Activated CD8-positive, alpha-beta memory T cell treated with anti-CD3 and anti-CD28 coated beads, Interleukin-2, amount 10 ng/mL, durations not matched to agents 7 days and 5 days (primary cell): ENCODE measurements at regions not wholly inside any gene's neighbourhood (a gene's known extent, or its start where the extent isn't known, plus 50 kb on each side); places are given as distances from the start of the nearest gene placed in this dataset.

Source experiments
- ATAC-seq: fragments of 150-1000 bp; cut with Tn5 transposase; one replicate; pipeline ENCODE4 v1.10.0; 2021; ENCODE audit warnings: moderate library complexity
- CTCF ChIA-PET: fragments of 350-600 bp; sonication (Branson Sonifier 250); formaldehyde crosslinking; loops from one replicate; lab custom pipeline; 2021; ENCODE audit warnings: antibody characterized with exemption; lab: Charles Lee
- DNase-seq: peaks from one replicate; pipeline ENCODE4 v3.0.0-alpha.2; 2020
- H3K27ac Mint-ChIP-seq: one replicate; pipeline ENCODE4 v1.8.0; 2021; ENCODE audit warnings: mild to moderate bottlenecking, mixed read lengths
- H3K27me3 Mint-ChIP-seq: one replicate; pipeline ENCODE4 v1.8.0; 2021; ENCODE audit warnings: mixed read lengths
- H3K36me3 Mint-ChIP-seq: one replicate; pipeline ENCODE4 v1.8.0; 2021; ENCODE audit warnings: mild to moderate bottlenecking, mixed read lengths
- H3K4me1 Mint-ChIP-seq: one replicate; pipeline ENCODE4 v1.8.0; 2021; ENCODE audit warnings: mixed read lengths
- H3K4me3 Mint-ChIP-seq: one replicate; pipeline ENCODE4 v1.8.0; 2021; ENCODE audit warnings: mild to moderate bottlenecking, moderate library complexity, mixed read lengths
- H3K9me3 Mint-ChIP-seq: one replicate; pipeline ENCODE4 v1.8.0; 2022; ENCODE audit warnings: low read depth, mixed read lengths

- no peaks in the 10 kb centered on the region for H3K27me3 Mint-ChIP-seq
- H3K4me3 Mint-ChIP-seq: no peak overlapping the region
- H3K36me3 Mint-ChIP-seq: peaks cover 4% of the 10 kb centered on the region
- DNase-seq (no peak), ATAC-seq (no peak)
- no peak overlapping the region for H3K27ac Mint-ChIP-seq
- H3K9me3 Mint-ChIP-seq: no peaks in the 10 kb centered on the region
- CTCF ChIA-PET: interaction anchor here (0.8 kb wide), 2 partner anchors 54 to 577 kb away, joined by 3 read pairs; no protein-coding TSS in a partner anchor
- peaks cover 20% of the 10 kb centered on the region for H3K4me1 Mint-ChIP-seq
Observed at GRCh38 chr3:177284383-177284881, 87.2 kb upstream of the TBL1XR1 start.

- no peak for ATAC-seq
- CTCF ChIA-PET: no interaction called here
- no peak for DNase-seq
- no peaks in the 10 kb centered on the region for H3K27me3 Mint-ChIP-seq
- H3K27ac Mint-ChIP-seq: no peak overlapping the region
- H3K4me1 Mint-ChIP-seq: peaks cover 15% of the 10 kb centered on the region
- peaks cover 1% of the 10 kb centered on the region for H3K36me3 Mint-ChIP-seq
- H3K4me3 Mint-ChIP-seq: no peak overlapping the region
- no peaks in the 10 kb centered on the region for H3K9me3 Mint-ChIP-seq
Observed at GRCh38 chr3:177286034-177286433, 88.8 kb upstream of the TBL1XR1 start.

- DNase-seq (no peak), ATAC-seq (no peak)
- Mint-ChIP-seq H3K36me3 (no peaks in the 10 kb centered on the region), H3K9me3 (no peaks in the 10 kb centered on the region), H3K4me1 (peaks cover 3% of the 10 kb centered on the region), H3K4me3 (no peak overlapping the region), H3K27me3 (no peaks in the 10 kb centered on the region), H3K27ac (no peak overlapping the region)
- CTCF ChIA-PET: no interaction called here
Observed at GRCh38 chr3:177287231-177287630, 89.9 kb upstream of the TBL1XR1 start.

- ATAC-seq: no peak
- CTCF ChIA-PET: no interaction called here
- Mint-ChIP-seq H3K9me3 (no peaks in the 10 kb centered on the region), H3K4me3 (no peak overlapping the region), H3K27ac (no peak overlapping the region), H3K4me1 (no peaks in the 10 kb centered on the region), H3K36me3 (no peaks in the 10 kb centered on the region), H3K27me3 (no peaks in the 10 kb centered on the region)
- DNase-seq: no peak
Observed at GRCh38 chr3:177290633-177291032, 93.4 kb upstream of the TBL1XR1 start.

- Mint-ChIP-seq H3K27ac (no peak overlapping the region), H3K36me3 (no peaks in the 10 kb centered on the region), H3K4me1 (no peaks in the 10 kb centered on the region), H3K4me3 (no peak overlapping the region), H3K9me3 (no peaks in the 10 kb centered on the region), H3K27me3 (no peaks in the 10 kb centered on the region)
- no peak for DNase-seq
- ATAC-seq: no peak
- CTCF ChIA-PET: no interaction called here
Observed at GRCh38 chr3:177294221-177294620, 96.9 kb upstream of the TBL1XR1 start.

- CTCF ChIA-PET: no interaction called here
- ATAC-seq: no peak
- Mint-ChIP-seq H3K27me3 (no peaks in the 10 kb centered on the region), H3K9me3 (no peaks in the 10 kb centered on the region), H3K36me3 (no peaks in the 10 kb centered on the region), H3K27ac (no peak overlapping the region), H3K4me1 (no peaks in the 10 kb centered on the region), H3K4me3 (no peak overlapping the region)
- no peak for DNase-seq
Observed at GRCh38 chr3:177295116-177295515, 97.8 kb upstream of the TBL1XR1 start.

GRCh38 chr3:177299250-177299649 is 102.0 kb upstream of the TBL1XR1 start:
- H3K27ac Mint-ChIP-seq: no peak overlapping the region
- no peaks in the 10 kb centered on the region for H3K4me1 Mint-ChIP-seq
- H3K27me3 Mint-ChIP-seq: no peaks in the 10 kb centered on the region
- CTCF ChIA-PET: no interaction called here
- DNase-seq (no peak), ATAC-seq (no peak)
- H3K4me3 Mint-ChIP-seq: no peak overlapping the region
- H3K36me3 Mint-ChIP-seq: no peaks in the 10 kb centered on the region
- no peaks in the 10 kb centered on the region for H3K9me3 Mint-ChIP-seq

GRCh38 chr3:177300039-177300833 is 103.0 kb upstream of the TBL1XR1 start:
- no peaks in the 10 kb centered on the region for H3K36me3 Mint-ChIP-seq
- ATAC-seq (no peak), DNase-seq (no peak)
- H3K4me1 Mint-ChIP-seq: no peaks in the 10 kb centered on the region
- no peak overlapping the region for H3K27ac Mint-ChIP-seq
- H3K9me3 Mint-ChIP-seq: no peaks in the 10 kb centered on the region
- no peaks in the 10 kb centered on the region for H3K27me3 Mint-ChIP-seq
- CTCF ChIA-PET: no interaction called here
- no peak overlapping the region for H3K4me3 Mint-ChIP-seq

- ATAC-seq (no peak), DNase-seq (no peak)
- no peak overlapping the region for H3K27ac Mint-ChIP-seq
- H3K4me3 Mint-ChIP-seq: no peak overlapping the region
- no peaks in the 10 kb centered on the region for H3K36me3 Mint-ChIP-seq
- no peaks in the 10 kb centered on the region for H3K4me1 Mint-ChIP-seq
- H3K9me3 Mint-ChIP-seq: no peaks in the 10 kb centered on the region
- CTCF ChIA-PET: no interaction called here
- H3K27me3 Mint-ChIP-seq: no peaks in the 10 kb centered on the region
Observed at GRCh38 chr3:177300842-177301241, 103.6 kb upstream of the TBL1XR1 start.

GRCh38 chr3:177306252-177306651 is 109.0 kb upstream of the TBL1XR1 start:
- DNase-seq (no peak), ATAC-seq (no peak)
- Mint-ChIP-seq H3K36me3 (peaks cover 3% of the 10 kb centered on the region), H3K4me3 (no peak overlapping the region), H3K4me1 (no peaks in the 10 kb centered on the region), H3K9me3 (peaks cover 6% of the 10 kb centered on the region), H3K27me3 (no peaks in the 10 kb centered on the region), H3K27ac (no peak overlapping the region)
- CTCF ChIA-PET: no interaction called here

GRCh38 chr3:177307391-177307790 is 110.1 kb upstream of the TBL1XR1 start:
- CTCF ChIA-PET: no interaction called here
- H3K4me1 Mint-ChIP-seq: no peaks in the 10 kb centered on the region
- H3K9me3 Mint-ChIP-seq: peaks cover 8% of the 10 kb centered on the region
- H3K27me3 Mint-ChIP-seq: no peaks in the 10 kb centered on the region
- DNase-seq (no peak), ATAC-seq (no peak)
- no peak overlapping the region for H3K27ac Mint-ChIP-seq
- no peak overlapping the region for H3K4me3 Mint-ChIP-seq
- H3K36me3 Mint-ChIP-seq: peaks cover 3% of the 10 kb centered on the region

- H3K27ac Mint-ChIP-seq: no peak overlapping the region
- CTCF ChIA-PET: no interaction called here
- H3K9me3 Mint-ChIP-seq: peaks cover 11% of the 10 kb centered on the region
- no peak for ATAC-seq
- H3K27me3 Mint-ChIP-seq: peaks cover 3% of the 10 kb centered on the region
- no peaks in the 10 kb centered on the region for H3K4me1 Mint-ChIP-seq
- H3K36me3 Mint-ChIP-seq: peaks cover 6% of the 10 kb centered on the region
- no peak overlapping the region for H3K4me3 Mint-ChIP-seq
- no peak for DNase-seq
Observed at GRCh38 chr3:177307826-177308225, 110.5 kb upstream of the TBL1XR1 start.

GRCh38 chr3:177308286-177308685 is 111.0 kb upstream of the TBL1XR1 start:
- Mint-ChIP-seq H3K4me3 (no peak overlapping the region), H3K27ac (no peak overlapping the region)

GRCh38 chr3:177308911-177309310 is 111.6 kb upstream of the TBL1XR1 start:
- H3K9me3 Mint-ChIP-seq: peaks cover 11% of the 10 kb centered on the region
- no peaks in the 10 kb centered on the region for H3K4me1 Mint-ChIP-seq

More at GRCh38 chr3:177308286-177308685, 111.0 kb upstream of the TBL1XR1 start:
- H3K36me3 Mint-ChIP-seq: peaks cover 6% of the 10 kb centered on the region
- ATAC-seq (no peak), DNase-seq (no peak)
- peaks cover 3% of the 10 kb centered on the region for H3K27me3 Mint-ChIP-seq
- peaks cover 11% of the 10 kb centered on the region for H3K9me3 Mint-ChIP-seq
- CTCF ChIA-PET: no interaction called here
- H3K4me1 Mint-ChIP-seq: no peaks in the 10 kb centered on the region

More at GRCh38 chr3:177308911-177309310, 111.6 kb upstream of the TBL1XR1 start:
- H3K27me3 Mint-ChIP-seq: peaks cover 3% of the 10 kb centered on the region
- H3K36me3 Mint-ChIP-seq: peaks cover 6% of the 10 kb centered on the region
- CTCF ChIA-PET: no interaction called here
- no peak overlapping the region for H3K4me3 Mint-ChIP-seq
- no peak overlapping the region for H3K27ac Mint-ChIP-seq
- ATAC-seq: no peak
- DNase-seq: no peak
